ENCODE measurements at regions not wholly inside any gene's neighbourhood (a gene's known extent, or its start where the extent isn't known, plus 50 kb on each side); places are given as distances from the start of the nearest gene placed in this dataset.

DNA sequence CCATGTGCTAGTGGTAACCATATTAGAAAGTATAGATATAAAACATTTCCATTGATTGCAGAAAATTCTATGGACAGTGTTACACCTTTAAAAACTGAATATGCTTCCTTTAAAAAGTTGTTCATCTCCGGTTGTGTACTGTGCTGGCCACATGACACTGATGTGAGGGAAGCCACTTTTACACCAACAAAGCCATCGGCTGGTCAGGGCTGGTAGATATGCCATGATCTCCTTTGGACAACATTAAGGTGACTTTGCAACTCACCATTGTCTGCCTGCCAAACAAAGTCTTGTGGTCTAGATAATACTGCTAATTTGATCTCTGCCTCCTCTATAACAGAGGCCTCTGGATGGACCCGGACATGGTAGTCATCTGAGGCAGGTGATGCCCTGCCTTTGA is 156.0 kb upstream of the RARB start (continued):
- TF ChIP-seq STAT5A (IDR thresholded peaks at IDR 0.05; ENCODE audit: borderline replicate concordance, low read length) (no peak), ZNF507 (tag; conservative IDR thresholded peaks at IDR 0.05) (no peak), CBX1 (IDR thresholded peaks at IDR 0.05; ENCODE audit: low read depth) (no peak)

DNA sequence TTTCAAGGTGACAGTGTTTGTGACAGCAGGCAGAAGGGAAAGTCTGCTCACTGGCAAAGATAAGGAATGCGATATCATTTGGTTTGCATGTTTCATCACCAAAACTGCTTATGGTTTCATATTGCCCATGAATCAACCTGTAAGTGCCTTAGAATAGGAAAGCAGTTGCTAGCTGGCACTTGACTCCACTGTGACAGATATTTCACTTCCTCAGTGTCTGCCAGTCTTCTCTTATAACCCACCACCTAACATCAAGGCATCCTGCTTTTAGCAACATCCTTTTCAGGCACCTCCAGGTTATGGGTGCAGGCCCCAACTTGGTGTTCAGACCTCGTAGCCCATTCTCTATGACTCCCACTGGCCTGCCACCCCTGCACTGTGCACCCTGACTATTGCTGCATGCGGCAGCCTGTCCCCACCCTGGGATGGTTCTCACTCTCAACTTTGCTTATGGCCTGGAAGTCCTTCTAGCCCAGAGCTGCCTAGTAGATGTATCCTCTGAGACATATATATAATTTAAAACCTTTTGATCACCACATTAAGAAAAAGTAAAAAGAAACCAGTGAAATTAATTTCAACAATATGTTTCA is 154.4 kb upstream of the RARB start:
- ATAC-seq = no peak
- no peaks in the 10 kb centered on the region for H3K9me1 ChIP-seq (ENCODE audit: control insufficient read depth, insufficient read depth, low read length)
- no peak overlapping the region for H3K27ac ChIP-seq (ENCODE audit: extremely low read depth, low read depth, low read length)
- 2% methylated on average over 3 of the region's 3 CpGs for WGBS (ENCODE audit: insufficient coverage, low coverage, missing lambda C conversion rate)
- TF ChIP-seq TRIM24 (IDR thresholded peaks at IDR 0.05) (no peak), ZNF165 (CRISPR knock-in tag; IDR thresholded peaks at IDR 0.05; ENCODE audit: borderline replicate concordance) (no peak), BRCA1 (IDR thresholded peaks at IDR 0.05) (no peak), BRCA1 (CRISPR knock-in tag; IDR thresholded peaks at IDR 0.05) (no peak), ZBTB1 (CRISPR knock-in tag; IDR thresholded peaks at IDR 0.05; ENCODE audit: borderline replicate concordance, low read depth) (no peak), CBFB (CRISPR knock-in tag; IDR thresholded peaks at IDR 0.05) (no peak), HNRNPH1 (optimal IDR thresholded peaks at IDR 0.05; ENCODE audit: low read depth, low read length) (no peak), NFRKB (IDR thresholded peaks at IDR 0.05; ENCODE audit: low read depth) (no peak), POLR2G (IDR thresholded peaks at IDR 0.05; ENCODE audit: low read depth, low read length) (no peak), YY1 (IDR thresholded peaks at IDR 0.05; ENCODE audit: borderline replicate concordance in 1 of 3, control insufficient read depth in 1 of 3, extremely low read depth in 1 of 3, insufficient read depth in 3 of 3, insufficient read length in 1 of 3, insufficient replicate concordance in 2 of 3, low read depth in 1 of 3, low read length in 2 of 3) (no peak), ZZZ3 (IDR thresholded peaks at IDR 0.05) (no peak)
- TF ChIP-seq, protein P1, sequence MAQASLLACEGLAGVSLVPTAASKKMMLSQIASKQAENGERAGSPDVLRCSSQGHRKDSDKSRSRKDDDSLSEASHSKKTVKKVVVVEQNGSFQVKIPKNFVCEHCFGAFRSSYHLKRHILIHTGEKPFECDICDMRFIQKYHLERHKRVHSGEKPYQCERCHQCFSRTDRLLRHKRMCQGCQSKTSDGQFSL (CRISPR knock-in tag; IDR thresholded peaks at IDR 0.05) = no peak
- TF ChIP-seq, protein P1 (tag; IDR thresholded peaks at IDR 0.05) = no peak
- TF ChIP-seq, protein P2, sequence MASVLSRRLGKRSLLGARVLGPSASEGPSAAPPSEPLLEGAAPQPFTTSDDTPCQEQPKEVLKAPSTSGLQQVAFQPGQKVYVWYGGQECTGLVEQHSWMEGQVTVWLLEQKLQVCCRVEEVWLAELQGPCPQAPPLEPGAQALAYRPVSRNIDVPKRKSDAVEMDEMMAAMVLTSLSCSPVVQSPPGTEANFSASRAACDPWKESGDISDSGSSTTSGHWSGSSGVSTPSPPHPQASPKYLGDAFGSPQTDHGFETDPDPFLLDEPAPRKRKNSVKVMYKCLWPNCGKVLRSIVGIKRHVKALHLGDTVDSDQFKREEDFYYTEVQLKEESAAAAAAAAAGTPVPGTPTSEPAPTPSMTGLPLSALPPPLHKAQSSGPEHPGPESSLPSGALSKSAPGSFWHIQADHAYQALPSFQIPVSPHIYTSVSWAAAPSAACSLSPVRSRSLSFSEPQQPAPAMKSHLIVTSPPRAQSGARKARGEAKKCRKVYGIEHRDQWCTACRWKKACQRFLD (CRISPR knock-in tag; IDR thresholded peaks at IDR 0.05) = no peak
- TF ChIP-seq, protein P3, sequence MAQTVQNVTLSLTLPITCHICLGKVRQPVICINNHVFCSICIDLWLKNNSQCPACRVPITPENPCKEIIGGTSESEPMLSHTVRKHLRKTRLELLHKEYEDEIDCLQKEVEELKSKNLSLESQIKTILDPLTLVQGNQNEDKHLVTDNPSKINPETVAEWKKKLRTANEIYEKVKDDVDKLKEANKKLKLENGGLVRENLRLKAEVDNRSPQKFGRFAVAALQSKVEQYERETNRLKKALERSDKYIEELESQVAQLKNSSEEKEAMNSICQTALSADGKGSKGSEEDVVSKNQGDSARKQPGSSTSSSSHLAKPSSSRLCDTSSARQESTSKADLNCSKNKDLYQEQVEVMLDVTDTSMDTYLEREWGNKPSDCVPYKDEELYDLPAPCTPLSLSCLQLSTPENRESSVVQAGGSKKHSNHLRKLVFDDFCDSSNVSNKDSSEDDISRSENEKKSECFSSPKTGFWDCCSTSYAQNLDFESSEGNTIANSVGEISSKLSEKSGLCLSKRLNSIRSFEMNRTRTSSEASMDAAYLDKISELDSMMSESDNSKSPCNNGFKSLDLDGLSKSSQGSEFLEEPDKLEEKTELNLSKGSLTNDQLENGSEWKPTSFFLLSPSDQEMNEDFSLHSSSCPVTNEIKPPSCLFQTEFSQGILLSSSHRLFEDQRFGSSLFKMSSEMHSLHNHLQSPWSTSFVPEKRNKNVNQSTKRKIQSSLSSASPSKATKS (CRISPR knock-in tag; IDR thresholded peaks at IDR 0.05) = no peak
- no peak overlapping the region for H3K9ac ChIP-seq (ENCODE audit: insufficient read depth in 1 of 2, low read depth in 2 of 2, low read length in 2 of 2)
- H3K4me2 ChIP-seq (ENCODE audit: insufficient read depth, low read length) = no peak overlapping the region
- H4K20me1 ChIP-seq (replicated peaks; ENCODE audit: control insufficient read depth, insufficient read depth, low read length) = no peaks in the 10 kb centered on the region
- ChIA-PET CTCF (ENCODE audit: low intra/inter-chr PET ratio) (no interaction called here), POLR2A (no interaction called here)
- BruUV-seq (replicated peaks) = no TSS peak
- no peaks in the 10 kb centered on the region for H3K4me1 ChIP-seq (replicated peaks in 1 of 2; ENCODE audit: control insufficient read depth in 2 of 2, insufficient read depth in 2 of 2, low read length in 2 of 2)
- no peak overlapping the region for H2AFZ ChIP-seq (ENCODE audit: low read depth, low read length)
- no peaks in the 10 kb centered on the region for H3K36me3 ChIP-seq (ENCODE audit: control insufficient read depth, insufficient read depth, low read length)
- H3K9me3 ChIP-seq (replicated peaks; ENCODE audit: control insufficient read depth, insufficient read depth, low read depth, low read length) = no peaks in the 10 kb centered on the region
- no peak overlapping the region for H3K4me3 ChIP-seq
- no peak for FAIRE-seq
- no peaks in the 10 kb centered on the region for H3K79me2 ChIP-seq (ENCODE audit: control insufficient read depth, insufficient read depth, low read length)
- intact Hi-C loops (cut with micrococcal nuclease) (no loop called here), in situ Hi-C loops (cut with MboI) (no loop called here)
- no peak for DNase-seq (ENCODE audit: extremely low read depth in 1 of 4, low spot score in 3 of 4)
- no peaks in the 10 kb centered on the region for H3K27me3 ChIP-seq (ENCODE audit: control insufficient read depth in 2 of 2, insufficient read depth in 2 of 2, low read length in 2 of 2)

Data from K562 (cell line).